ENCODE measurements at regions not wholly inside any gene's neighbourhood (a gene's known extent, or its start where the extent isn't known, plus 50 kb on each side); places are given as distances from the start of the nearest gene placed in this dataset.
"Not testable (repeated sequence)": the region's sequence is repeated elsewhere in the genome, so short reads cannot be mapped to it uniquely, and the experiment has no call there.

- DNase-seq (ENCODE audit: low spot score), result not testable (repeated sequence)
Measured at GRCh38 chr13:31607531-31607930, 131.8 kb upstream of the RXFP2 start.

DNA sequence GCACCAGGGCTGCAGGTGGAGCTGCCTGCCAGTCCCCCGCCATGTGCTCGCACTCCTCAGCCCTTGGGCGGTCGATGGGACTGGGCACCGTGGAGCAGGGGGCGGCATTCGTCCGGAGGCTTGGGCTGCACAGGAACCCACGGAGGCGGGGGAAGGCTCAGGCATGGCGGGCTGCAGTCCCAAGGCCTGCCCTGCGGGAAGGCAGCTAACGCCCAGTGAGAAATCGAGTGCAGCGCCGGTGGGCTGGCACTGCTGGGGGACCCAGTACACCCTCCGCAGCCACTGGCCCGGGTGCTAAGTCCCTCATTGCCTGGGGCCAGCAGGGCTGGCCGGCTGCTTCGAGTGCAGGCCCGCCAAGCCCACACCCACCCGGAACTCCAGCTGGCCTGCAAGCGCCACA, 130.5 kb upstream of the RXFP2 start:
- DNase-seq (ENCODE audit: low spot score), result not testable (repeated sequence)

- no peak for DNase-seq (ENCODE audit: low spot score)
Measured at GRCh38 chr13:31610270-31610998, 128.9 kb upstream of the RXFP2 start.

DNA sequence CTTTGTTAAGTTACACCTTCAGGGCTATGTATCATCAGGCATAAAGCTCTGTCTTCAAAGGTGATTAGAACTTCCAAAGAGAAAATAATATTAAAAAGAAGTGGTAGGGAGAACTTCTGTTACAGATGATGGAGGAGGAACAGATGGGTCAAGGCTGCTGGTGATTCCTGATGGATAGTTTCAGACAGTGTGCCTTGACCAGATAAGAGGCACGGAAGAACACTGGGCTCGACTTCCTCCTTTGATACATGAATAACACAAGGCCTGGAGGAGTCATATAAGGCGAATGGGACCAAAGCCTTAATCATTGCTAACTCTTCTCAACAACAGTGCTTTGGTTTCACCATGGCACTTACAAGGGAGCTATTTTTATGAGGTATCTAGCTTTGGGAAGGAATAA, 128.1 kb upstream of the RXFP2 start:
- DNase-seq (ENCODE audit: low spot score), result no peak

DNA sequence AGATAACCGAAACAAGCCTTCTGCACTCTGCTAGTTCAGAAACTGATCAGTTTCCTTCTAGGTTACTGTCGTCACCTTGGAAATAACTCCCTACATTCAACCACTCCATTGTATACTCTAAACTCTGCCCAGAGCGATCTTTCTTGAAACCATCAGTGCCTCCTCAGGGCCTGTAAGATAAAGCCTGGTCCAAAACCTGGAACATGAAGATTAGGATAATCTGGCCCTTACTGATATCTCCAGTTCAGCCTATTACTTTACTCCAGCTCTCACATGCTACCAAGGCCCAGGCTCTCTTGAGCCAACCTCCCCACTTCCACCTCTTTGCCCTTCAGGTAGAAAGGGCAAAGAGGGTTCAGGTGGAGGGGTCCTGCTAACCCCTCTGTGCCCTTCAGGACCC, 125.3 kb upstream of the RXFP2 start:
- DNase-seq (ENCODE audit: low spot score), result no peak

- DNase-seq (ENCODE audit: low spot score), result no peak
Measured at GRCh38 chr13:31614704-31615103, 124.6 kb upstream of the RXFP2 start.

GRCh38 chr13:31625115-31625514, 114.2 kb upstream of the RXFP2 start:
- no peak for DNase-seq (ENCODE audit: low spot score)

- DNase-seq (ENCODE audit: low spot score), result no peak
Measured at GRCh38 chr13:31627097-31627845, 112.1 kb upstream of the RXFP2 start.

DNA sequence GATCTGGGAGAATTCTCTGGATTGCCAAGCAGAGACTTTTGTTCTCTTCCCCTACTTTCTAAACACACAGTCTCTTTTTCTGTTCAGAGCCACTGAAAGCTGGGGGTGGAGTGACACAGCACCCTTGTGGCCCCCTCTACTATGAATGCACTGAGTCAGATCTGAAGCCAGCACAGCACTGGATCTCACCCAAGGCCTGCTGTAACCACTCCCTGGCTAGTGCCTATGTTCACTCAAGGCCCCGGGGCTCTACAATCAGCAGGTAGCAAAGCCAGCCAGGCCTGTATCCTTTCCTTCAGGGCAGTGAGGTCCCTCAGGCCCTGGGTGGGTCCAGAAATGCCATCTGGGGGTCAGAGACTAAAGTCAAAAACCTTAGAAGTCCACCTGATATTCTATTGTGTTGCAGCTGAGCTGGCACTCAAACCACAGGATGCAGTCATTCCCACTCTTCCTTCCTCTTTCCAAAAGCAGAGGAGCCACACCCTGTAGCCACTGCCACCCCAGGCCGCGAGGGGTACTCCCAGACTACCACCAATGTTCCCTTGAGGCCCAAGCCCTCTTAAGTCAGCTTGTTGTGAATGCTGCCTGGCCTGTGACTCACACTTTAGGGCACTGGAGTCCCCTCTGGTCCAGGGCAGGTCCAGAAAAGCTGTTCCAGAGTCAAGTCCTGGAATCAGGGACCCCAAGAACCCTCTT, 110.1 kb upstream of the RXFP2 start:
- DNase-seq (ENCODE audit: low spot score), result no peak

- no peak for DNase-seq (ENCODE audit: low spot score)
Measured at GRCh38 chr13:31631071-31631470, 108.3 kb upstream of the RXFP2 start.

DNA sequence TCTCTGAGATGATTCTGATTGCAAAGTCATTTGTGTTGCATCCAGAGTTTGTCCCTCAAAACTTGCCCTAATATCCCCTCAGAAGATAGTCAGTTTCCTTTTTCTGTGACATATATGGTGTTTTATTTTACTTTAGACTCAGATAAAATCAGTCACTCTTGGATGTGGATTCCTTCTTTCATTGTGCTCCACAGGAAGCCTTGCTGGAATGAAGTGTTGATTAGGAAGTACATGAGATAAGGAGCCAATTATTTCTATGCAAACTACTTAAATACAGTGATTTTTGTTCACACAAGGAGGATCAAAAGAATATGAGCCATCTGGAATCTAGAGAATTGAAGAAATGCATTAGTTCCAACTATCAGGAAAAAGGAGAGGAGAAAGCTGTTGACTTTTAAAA, 107.6 kb upstream of the RXFP2 start:
- DNase-seq (ENCODE audit: low spot score), result no peak

- no peak for DNase-seq (ENCODE audit: low spot score)
Measured at GRCh38 chr13:31638577-31638976, 100.7 kb upstream of the RXFP2 start.

DNA sequence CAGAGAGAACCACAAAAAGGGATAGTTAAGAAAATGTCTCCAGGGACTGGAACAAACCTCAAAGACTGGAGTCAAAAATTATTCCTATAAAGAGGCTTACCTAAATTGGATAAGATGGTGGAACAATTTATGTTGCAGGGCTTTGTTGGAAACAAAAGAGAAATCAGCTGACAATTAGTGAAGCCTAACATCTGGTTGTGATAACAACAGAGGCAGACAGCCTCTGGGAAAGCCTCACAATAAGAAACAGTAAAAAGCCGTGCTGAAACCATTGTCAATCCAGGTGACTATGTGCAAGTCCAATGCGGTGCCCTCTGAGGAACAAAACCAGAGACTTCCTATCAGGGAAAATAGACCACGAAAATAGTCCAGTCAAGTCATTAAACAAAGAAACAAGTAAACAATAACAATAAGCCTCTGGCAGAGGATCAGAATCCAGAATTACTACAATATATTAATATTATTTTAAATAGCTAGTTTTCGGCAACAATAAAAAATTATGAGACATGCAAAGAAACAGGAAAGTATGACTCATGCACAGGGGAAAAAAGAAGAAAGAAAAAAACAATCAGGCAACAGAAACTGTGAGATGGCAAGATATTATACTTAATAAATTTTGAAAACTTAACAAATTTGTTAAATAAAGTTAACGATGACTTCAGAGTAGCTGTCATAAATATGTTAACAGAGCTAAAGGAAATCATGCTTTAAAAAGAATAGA, 99.7 kb upstream of the RXFP2 start:
- DNase-seq (ENCODE audit: low spot score), result no peak

DNA sequence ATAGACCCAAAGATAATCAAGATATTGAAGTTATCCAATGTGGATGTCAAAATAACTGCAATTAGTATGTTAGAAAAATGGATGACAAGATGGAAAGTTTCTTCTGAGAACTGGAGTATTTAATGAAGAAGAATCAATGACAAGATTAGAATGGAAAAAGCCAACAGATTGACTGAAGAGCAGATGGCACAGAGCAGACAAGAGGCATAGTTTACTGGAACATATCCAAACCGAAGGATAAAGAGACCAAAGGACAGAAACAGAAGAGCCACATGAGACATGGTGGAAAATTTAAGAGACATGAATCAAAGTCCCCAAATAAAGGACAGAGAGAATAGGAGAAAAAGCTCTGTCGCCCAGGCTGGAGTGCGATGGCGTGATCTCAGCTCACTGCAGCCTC, 89.6 kb upstream of the RXFP2 start:
- DNase-seq (ENCODE audit: low spot score), result no peak

DNA sequence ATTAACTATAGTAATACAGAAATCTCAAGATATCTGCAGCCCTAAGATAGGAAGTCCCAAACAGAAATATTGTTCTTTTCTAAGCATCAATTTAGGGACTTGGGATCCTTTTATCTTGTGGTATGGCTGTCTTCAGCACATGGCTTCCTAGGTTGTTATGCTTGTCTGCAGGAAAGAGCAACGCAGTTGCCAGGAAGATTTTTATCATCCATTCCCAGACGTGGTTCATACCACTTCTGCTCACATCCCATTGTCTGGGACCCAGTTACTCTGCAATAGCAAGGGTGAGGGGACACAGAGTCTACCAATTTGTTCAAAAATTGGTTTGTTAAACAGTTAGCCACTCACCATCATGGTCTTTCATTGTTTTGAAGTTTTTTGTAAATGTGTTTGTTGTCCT, 85.6 kb upstream of the RXFP2 start:
- no peak for DNase-seq (ENCODE audit: low spot score)

- DNase-seq (ENCODE audit: low spot score), result no peak
Measured at GRCh38 chr13:31663880-31664585, 75.3 kb upstream of the RXFP2 start.

DNA sequence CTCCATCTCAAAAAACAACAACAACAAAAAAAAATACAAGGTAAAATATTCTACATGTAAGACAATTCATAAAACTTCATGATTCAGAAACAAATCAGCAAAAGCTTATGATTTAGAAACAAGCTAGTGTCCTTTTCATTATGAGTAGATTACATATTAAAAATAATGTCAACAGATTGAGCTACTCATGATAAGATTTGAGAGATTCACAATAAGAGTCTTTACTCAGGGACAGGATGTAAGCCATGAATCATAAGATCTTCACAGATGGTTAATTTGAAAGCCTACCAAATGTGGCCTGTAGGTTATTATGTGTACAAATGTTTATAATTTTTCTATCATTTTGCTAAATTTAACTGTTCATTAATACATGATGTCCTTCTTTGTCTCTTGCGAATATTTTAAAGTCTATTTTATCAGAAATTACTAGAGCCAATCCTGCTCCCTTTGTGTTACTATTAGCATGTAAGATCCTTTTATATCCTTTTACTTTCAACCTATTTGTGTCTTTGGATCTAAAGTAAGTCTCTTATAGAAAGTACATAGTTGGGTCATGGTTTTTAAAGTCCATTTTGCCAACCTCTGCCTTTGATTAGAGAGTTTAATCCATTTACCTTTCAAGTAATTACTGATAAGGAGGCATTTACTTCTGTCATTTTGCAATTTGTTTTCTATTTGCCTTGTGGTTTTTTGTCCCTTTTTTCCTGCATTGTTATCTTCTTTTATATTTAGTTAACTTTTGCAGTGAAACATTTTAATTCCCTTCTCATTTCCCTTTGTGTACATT, 68.3 kb upstream of the RXFP2 start:
- no peak for DNase-seq (ENCODE audit: low spot score)

- no peak for DNase-seq (ENCODE audit: low spot score)
Measured at GRCh38 chr13:31674051-31674450, 65.3 kb upstream of the RXFP2 start.

- no peak for DNase-seq (ENCODE audit: low spot score)
Measured at GRCh38 chr13:31675440-31675953, 63.8 kb upstream of the RXFP2 start.

- no peak for DNase-seq (ENCODE audit: low spot score)
Measured at GRCh38 chr13:31681133-31681532, 58.2 kb upstream of the RXFP2 start.

DNA sequence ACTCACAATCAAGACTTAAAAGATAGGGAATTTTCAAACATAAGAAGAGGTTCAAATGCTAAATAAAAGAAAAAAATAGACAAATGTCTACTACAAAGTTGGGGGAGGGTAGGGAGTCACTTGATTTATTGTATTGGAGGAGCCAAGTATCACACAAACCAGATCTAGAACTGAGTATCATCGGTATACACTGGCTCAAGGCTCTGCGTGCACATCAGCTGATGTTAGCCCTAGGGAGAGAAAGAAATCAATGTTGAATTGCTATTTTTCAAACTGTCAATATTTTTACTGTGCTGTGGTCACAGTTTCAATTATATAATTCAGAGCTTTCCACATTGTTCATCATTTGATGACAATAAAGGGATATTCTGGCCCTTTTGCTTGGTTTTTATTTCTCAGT, 54.9 kb upstream of the RXFP2 start:
- no peak for DNase-seq (ENCODE audit: low spot score)

Measured in mucosa of gallbladder (tissue), 1 donor.